GM12878 (cell line): ENCODE measurements at regions not wholly inside any gene's neighbourhood (a gene's known extent, or its start where the extent isn't known, plus 50 kb on each side); places are given as distances from the start of the nearest gene placed in this dataset.

ENCODE experiments used
- ATAC-seq: fragments of 200-7000 bp; cut with Tn5 transposase; 3 replicates; pipeline ENCODE4 v1.9.1; 2020; ENCODE audit warnings: mild to moderate bottlenecking, moderate library complexity
- BruUV-seq: library from RNA; stranded (reverse); fragments of 400-500 nt; replicated peaks from 2 replicates; lab custom pipeline; 2021; lab: Mats Ljungman, UMichigan
- CTCF ChIA-PET: fragments of 300-600 bp; sonication (Branson Sonifier 250); formaldehyde crosslinking; extraction: SDS; loops from one replicate; lab custom pipeline; 2021; ENCODE audit warnings: inconsistent platforms; lab: Yijun Ruan, JAX
- POLR2A ChIA-PET: fragments of 350-600 bp; formaldehyde crosslinking; extraction: SDS; loops from one replicate; lab custom pipeline; 2021; ENCODE audit warnings: inconsistent platforms; lab: Charles Lee
- RAD21 ChIA-PET: fragments of 300-600 bp; sonication (Branson Sonifier 250); formaldehyde crosslinking; loops from one replicate; lab custom pipeline; 2023; ENCODE audit warnings: antibody characterized with exemption; ENCODE audit not compliant: unreplicated experiment; lab: Charles Lee
- SMC1A ChIA-PET: fragments of 300-600 bp; sonication (Branson Sonifier 250); formaldehyde crosslinking; loops from one replicate; lab custom pipeline; 2023; ENCODE audit not compliant: unreplicated experiment, uncharacterized antibody; lab: Charles Lee
- DNase-seq: peaks from one replicate; pipeline ENCODE4 v3.0.0-alpha.2; 2011; ENCODE audit warnings: low read depth, low spot score
- FAIRE-seq: peaks from 3 replicates; lab custom pipeline; 2011; peaks lifted over from hg19 to GRCh38; lab: Jason Lieb, UNC
- H2AFZ ChIP-seq: 2 replicates; pipeline ENCODE4 v1.6.0; 2011; ENCODE audit warnings: low read depth, low read length, control low read depth; ENCODE audit not compliant: control insufficient read depth
- H3K27ac ChIP-seq: 2 replicates; pipeline ENCODE4 v1.5.1; 2011; ENCODE audit warnings: control low read depth; ENCODE audit not compliant: control insufficient read depth, insufficient read depth
- H3K27me3 ChIP-seq, 2 experiments: replicated peaks in 1 of 2; 2 replicates each; pipeline versions ENCODE4 v1.6.0 to v1.6.1; 2011; ENCODE audit warnings: low read length in 1 of 2; ENCODE audit not compliant: control insufficient read depth in 2 of 2, insufficient read depth in 2 of 2
- H3K36me3 ChIP-seq, 2 experiments: 2 replicates each; pipeline ENCODE4 v1.5.1; 2011; ENCODE audit warnings: low read length in 1 of 2; ENCODE audit not compliant: control insufficient read depth in 2 of 2, insufficient read depth in 2 of 2
- H3K4me1 ChIP-seq: 2 replicates; pipeline ENCODE4 v1.6.1; 2011; ENCODE audit warnings: mild to moderate bottlenecking, low read length, moderate library complexity, mixed read lengths; ENCODE audit not compliant: control insufficient read depth, insufficient read depth
- H3K4me2 ChIP-seq: 2 replicates; pipeline ENCODE4 v1.6.0; 2011; ENCODE audit warnings: control low read depth; ENCODE audit not compliant: control insufficient read depth, insufficient read depth
- H3K4me3 ChIP-seq: fragments of 200-600 bp; sonication (generic); 2 replicates; pipeline ENCODE4 v1.5.1; 2016
- H3K79me2 ChIP-seq: 2 replicates; pipeline ENCODE4 v1.6.0; 2011; ENCODE audit warnings: low read length; ENCODE audit not compliant: control insufficient read depth, insufficient read depth
- H3K9ac ChIP-seq: 2 replicates; pipeline ENCODE4 v1.8.0; 2011; ENCODE audit warnings: low read length, control low read depth, mixed read lengths; ENCODE audit not compliant: control insufficient read depth, insufficient read depth
- H3K9me3 ChIP-seq: replicated peaks from 3 replicates; pipeline ENCODE4 v1.5.1; 2011; ENCODE audit warnings: mild to moderate bottlenecking, low read length; ENCODE audit not compliant: control insufficient read depth, insufficient read depth
- H4K20me1 ChIP-seq: 2 replicates; pipeline ENCODE4 v1.6.0; 2011; ENCODE audit not compliant: control insufficient read depth, insufficient read depth
- EZH2 ChIP-seq: IDR thresholded peaks from 2 replicates; pipeline ENCODE4 v1.6.1; 2012; ENCODE audit warnings: low read depth, mild to moderate bottlenecking, control low read depth, inconsistent platforms, low read length, borderline replicate concordance; ENCODE audit not compliant: control insufficient read depth
- SUZ12 ChIP-seq: fragments of 200-600 bp; sonication (generic); IDR thresholded peaks from one replicate; pipeline ENCODE4 v1.6.1; 2018; ENCODE audit warnings: antibody characterized with exemption, mild to moderate bottlenecking; ENCODE audit not compliant: unreplicated experiment
- TAF1 ChIP-seq: IDR thresholded peaks from 2 replicates; pipeline ENCODE4 v1.6.1; 2011; ENCODE audit warnings: mild to moderate bottlenecking, low read depth, low read length, borderline replicate concordance
- TARDBP ChIP-seq: IDR thresholded peaks from 2 replicates; pipeline ENCODE4 v1.6.1; 2016; ENCODE audit warnings: borderline replicate concordance
- YBX1 ChIP-seq: fragments of 450-650 bp; IDR thresholded peaks from 2 replicates; pipeline ENCODE4 v1.6.1; 2016; ENCODE audit warnings: antibody characterized with exemption
- ZNF24 ChIP-seq: fragments of 450-650 bp; IDR thresholded peaks from 2 replicates; pipeline ENCODE4 v1.6.1; 2017; ENCODE audit warnings: antibody characterized with exemption, mild to moderate bottlenecking
- WGBS: methylation state at CpG from one replicate; pipeline ENCODE4 v1.1.6; 2016; ENCODE audit warnings: low lambda C conversion rate; ENCODE audit not compliant: insufficient replicate concordance, insufficient coverage; ENCODE audit errors: missing lambda C conversion rate; 5-methylcytosine and 5-hydroxymethylcytosine counted together
- in situ Hi-C: fragments of 300-500 bp; cut with MboI; formaldehyde crosslinking; loops from 9 replicates; pipeline ENCODE4 v1.14.3; 2018; ENCODE audit warnings: mixed read lengths
- intact Hi-C: fragments of 100-400 bp; cut with micrococcal nuclease; formaldehyde crosslinking; loops from one replicate; pipeline ENCODE4 v1.14.2; 2022; ENCODE audit not compliant: unreplicated experiment
- TF ChIP-seq, protein P1 (sequence below): fragments of 450-650 bp; IDR thresholded peaks from 2 replicates; pipeline ENCODE4 v1.6.1; 2016; ENCODE audit warnings: mild to moderate bottlenecking
- TF ChIP-seq, protein P2 (sequence below): fragments of 450-650 bp; IDR thresholded peaks from 2 replicates; pipeline ENCODE4 v1.6.1; 2016; ENCODE audit warnings: mild to moderate bottlenecking
- TF ChIP-seq, protein P3 (sequence below): fragments of 450-650 bp; IDR thresholded peaks from 2 replicates; pipeline ENCODE4 v1.6.1; 2017; ENCODE audit warnings: low read depth, mild to moderate bottlenecking, moderate library complexity

DNA sequence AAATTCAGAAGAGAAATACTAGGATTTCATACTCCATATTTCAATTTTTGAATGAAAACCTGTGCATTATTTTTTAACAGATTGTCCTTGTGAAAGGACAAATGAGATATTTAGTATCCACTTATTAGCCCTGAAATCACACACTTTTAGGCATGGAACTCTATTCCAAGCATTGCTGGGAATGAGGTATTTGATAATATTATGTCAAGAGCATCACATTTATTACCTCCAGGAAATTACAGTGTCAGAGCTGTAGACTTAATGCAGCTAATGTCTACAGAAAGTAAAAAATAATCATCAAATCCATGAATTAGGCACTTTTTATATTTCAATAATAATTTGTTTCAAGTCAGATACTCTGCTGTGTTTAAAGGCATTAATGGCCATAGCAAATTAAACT lies 753.8 kb downstream of the REEP3 start (continued):
- TF ChIP-seq EZH2 (no peak), YBX1 (no peak)
- TF ChIP-seq, protein P1, sequence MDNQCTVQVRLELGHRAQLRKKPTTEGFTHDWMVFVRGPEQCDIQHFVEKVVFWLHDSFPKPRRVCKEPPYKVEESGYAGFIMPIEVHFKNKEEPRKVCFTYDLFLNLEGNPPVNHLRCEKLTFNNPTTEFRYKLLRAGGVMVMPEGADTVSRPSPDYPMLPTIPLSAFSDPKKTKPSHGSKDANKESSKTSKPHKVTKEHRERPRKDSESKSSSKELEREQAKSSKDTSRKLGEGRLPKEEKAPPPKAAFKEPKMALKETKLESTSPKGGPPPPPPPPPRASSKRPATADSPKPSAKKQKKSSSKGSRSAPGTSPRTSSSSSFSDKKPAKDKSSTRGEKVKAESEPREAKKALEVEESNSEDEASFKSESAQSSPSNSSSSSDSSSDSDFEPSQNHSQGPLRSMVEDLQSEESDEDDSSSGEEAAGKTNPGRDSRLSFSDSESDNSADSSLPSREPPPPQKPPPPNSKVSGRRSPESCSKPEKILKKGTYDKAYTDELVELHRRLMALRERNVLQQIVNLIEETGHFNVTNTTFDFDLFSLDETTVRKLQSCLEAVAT = no peak

DNA sequence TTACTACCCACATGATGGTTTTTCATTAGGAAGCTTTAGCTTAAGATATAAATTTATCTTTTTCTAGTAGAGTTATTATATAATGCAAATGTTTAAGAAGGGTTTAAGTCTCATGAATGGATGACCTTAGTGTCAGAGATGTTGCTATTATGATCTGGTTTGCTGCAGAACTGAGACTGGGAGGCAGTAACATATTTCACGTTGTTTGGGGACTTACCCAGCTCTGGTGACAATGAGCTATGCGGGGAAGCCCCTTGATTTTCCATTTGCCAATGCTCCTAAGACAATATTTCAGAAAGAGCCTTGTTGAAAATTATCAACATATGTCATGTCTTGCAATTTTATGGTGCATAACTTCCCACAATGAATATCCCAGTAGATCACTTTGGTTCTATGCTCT lies 754.6 kb downstream of the REEP3 start:
- in situ Hi-C loops = no loop called here
- no peak for FAIRE-seq
- 3% methylated on average over 2 of the region's 2 CpGs for WGBS

More for the DNA sequence above, 754.6 kb downstream of the REEP3 start:
- TF ChIP-seq, protein P2, sequence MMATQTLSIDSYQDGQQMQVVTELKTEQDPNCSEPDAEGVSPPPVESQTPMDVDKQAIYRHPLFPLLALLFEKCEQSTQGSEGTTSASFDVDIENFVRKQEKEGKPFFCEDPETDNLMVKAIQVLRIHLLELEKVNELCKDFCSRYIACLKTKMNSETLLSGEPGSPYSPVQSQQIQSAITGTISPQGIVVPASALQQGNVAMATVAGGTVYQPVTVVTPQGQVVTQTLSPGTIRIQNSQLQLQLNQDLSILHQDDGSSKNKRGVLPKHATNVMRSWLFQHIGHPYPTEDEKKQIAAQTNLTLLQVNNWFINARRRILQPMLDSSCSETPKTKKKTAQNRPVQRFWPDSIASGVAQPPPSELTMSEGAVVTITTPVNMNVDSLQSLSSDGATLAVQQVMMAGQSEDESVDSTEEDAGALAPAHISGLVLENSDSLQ = no peak
- TF ChIP-seq SUZ12 = no peak
- TF ChIP-seq TARDBP = no peak
- no peak for TF ChIP-seq TAF1
- no peak for TF ChIP-seq ZNF24
- TF ChIP-seq, protein P3, sequence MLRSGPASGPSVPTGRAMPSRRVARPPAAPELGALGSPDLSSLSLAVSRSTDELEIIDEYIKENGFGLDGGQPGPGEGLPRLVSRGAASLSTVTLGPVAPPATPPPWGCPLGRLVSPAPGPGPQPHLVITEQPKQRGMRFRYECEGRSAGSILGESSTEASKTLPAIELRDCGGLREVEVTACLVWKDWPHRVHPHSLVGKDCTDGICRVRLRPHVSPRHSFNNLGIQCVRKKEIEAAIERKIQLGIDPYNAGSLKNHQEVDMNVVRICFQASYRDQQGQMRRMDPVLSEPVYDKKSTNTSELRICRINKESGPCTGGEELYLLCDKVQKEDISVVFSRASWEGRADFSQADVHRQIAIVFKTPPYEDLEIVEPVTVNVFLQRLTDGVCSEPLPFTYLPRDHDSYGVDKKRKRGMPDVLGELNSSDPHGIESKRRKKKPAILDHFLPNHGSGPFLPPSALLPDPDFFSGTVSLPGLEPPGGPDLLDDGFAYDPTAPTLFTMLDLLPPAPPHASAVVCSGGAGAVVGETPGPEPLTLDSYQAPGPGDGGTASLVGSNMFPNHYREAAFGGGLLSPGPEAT = peak; percentile 22; the same call in 1 of the 2 replicates
- Histone ChIP-seq H3K36me3 (no peaks in the 10 kb centered on the region), H3K79me2 (no peaks in the 10 kb centered on the region), H3K9ac (no peak overlapping the region), H3K4me1 (no peaks in the 10 kb centered on the region), H2AFZ (no peak overlapping the region), H3K4me2 (no peak overlapping the region), H3K27ac (no peak overlapping the region), H4K20me1 (no peaks in the 10 kb centered on the region), H3K27me3 (no peaks in the 10 kb centered on the region), H3K9me3 (no peaks in the 10 kb centered on the region), H3K4me3 (no peak overlapping the region)
- ChIA-PET RAD21 (interaction anchor here (0.8 to 1.5 kb wide), 2 partner anchors 14 to 18 kb away, joined by 3 to 10 read pairs; no protein-coding TSS in a partner anchor), SMC1A (interaction anchor here (1.1 to 2.1 kb wide), 4 partner anchors 14 to 18 kb away, joined by 3 to 9 read pairs (median 3); no protein-coding TSS in a partner anchor), POLR2A (interaction anchor here (1.2 to 1.7 kb wide), 2 partner anchors 9 to 14 kb away, joined by 5 read pairs; no protein-coding TSS in a partner anchor), CTCF (interaction anchor here (0.6 to 1.5 kb wide), 3 partner anchors 15 to 410 kb away, joined by 3 to 4 read pairs (median 3); no protein-coding TSS in a partner anchor)
- DNase-seq = no peak
- no TSS peak for BruUV-seq
- intact Hi-C loops = no loop called here
- ATAC-seq = peak; percentile 94
